HEK293 (cell line): ENCODE measurements at regions not wholly inside any gene's neighbourhood (a gene's known extent, or its start where the extent isn't known, plus 50 kb on each side); places are given as distances from the start of the nearest gene placed in this dataset.

Experiments
- CTCF ChIA-PET: fragments of 350-600 bp; formaldehyde crosslinking; extraction: SDS; loops from one replicate; lab custom pipeline; 2021; ENCODE audit warnings: antibody characterized with exemption; lab: Yijun Ruan, JAX
- POLR2A ChIA-PET: fragments of 300-600 bp; formaldehyde crosslinking; extraction: SDS; loops from one replicate; lab custom pipeline; 2020; ENCODE audit warnings: antibody characterized with exemption, inconsistent platforms; lab: Yijun Ruan, JAX
- H3K27ac ChIP-seq: fragments of 200-500 bp; sonication (Bioruptor generic); 2 replicates; pipeline ENCODE4 v1.5.1; 2014; ENCODE audit warnings: low read depth, low read length, control low read depth, inconsistent platforms; ENCODE audit errors: extremely low read depth
- H3K36me3 ChIP-seq, 2 experiments: fragments of 200-500 bp in 1 of 2; sonication (Bioruptor generic) in 1 of 2; 1 replicate in 1 of 2; 2 replicates in 1 of 2; pipeline ENCODE4 v1.5.1; 2014 to 2017; ENCODE audit warnings: inconsistent platforms in 2 of 2, low read length in 2 of 2; ENCODE audit not compliant: control insufficient read depth in 2 of 2, insufficient read depth in 1 of 2
- H3K4me1 ChIP-seq: fragments of 200-500 bp; sonication (Bioruptor generic); 2 replicates; pipeline ENCODE4 v1.5.1; 2014; ENCODE audit warnings: mild to moderate bottlenecking, low read length, inconsistent platforms; ENCODE audit not compliant: control insufficient read depth, insufficient read depth
- H3K4me3 ChIP-seq: 2 replicates; pipeline ENCODE4 v1.5.1; 2011; ENCODE audit warnings: low read depth, mild to moderate bottlenecking, control low read depth, low read length, moderate library complexity
- H3K9me3 ChIP-seq: fragments of 200-500 bp; sonication (Bioruptor generic); 2 replicates; pipeline ENCODE4 v1.5.1; 2014; ENCODE audit warnings: low read depth, low read length, inconsistent platforms; ENCODE audit not compliant: control insufficient read depth, insufficient read depth
- ATF2 ChIP-seq: fragments of 450-650 bp; formaldehyde crosslinking; IDR thresholded peaks from 2 replicates; pipeline ENCODE4 v1.5.1; 2016; ENCODE audit warnings: missing biosample characterization, missing genetic modification characterization, low read depth
- HIC1 ChIP-seq: fragments of 450-650 bp; formaldehyde crosslinking; IDR thresholded peaks from 2 replicates; pipeline ENCODE4 v1.5.1; 2016; ENCODE audit warnings: missing biosample characterization, missing genetic modification characterization
- HOXD13 ChIP-seq: sonication (generic); formaldehyde crosslinking; IDR thresholded peaks from 2 replicates; pipeline ENCODE4 v1.8.0; 2022; ENCODE audit warnings: missing genetic modification reagents, borderline replicate concordance
- IKZF3 ChIP-seq: fragments of 450-650 bp; IDR thresholded peaks from 2 replicates; pipeline ENCODE4 v1.5.0; 2018; ENCODE audit warnings: missing biosample characterization, mild to moderate bottlenecking, missing genetic modification characterization, moderate library complexity
- REPIN1 ChIP-seq: fragments of 450-650 bp; formaldehyde crosslinking; IDR thresholded peaks from 2 replicates; pipeline ENCODE4 v1.5.1; 2017; ENCODE audit warnings: missing biosample characterization, missing genetic modification characterization, low read depth
- SETDB1 ChIP-seq: IDR thresholded peaks from one replicate; pipeline ENCODE4 v1.6.1; 2017; ENCODE audit warnings: mild to moderate bottlenecking, low read length, moderate library complexity, mixed read lengths; ENCODE audit not compliant: insufficient read length
- ZBTB49 ChIP-seq: fragments of 450-650 bp; formaldehyde crosslinking; IDR thresholded peaks from 2 replicates; pipeline ENCODE4 v1.5.1; 2016; ENCODE audit warnings: missing biosample characterization, missing genetic modification characterization, low read depth
- ZNF138 ChIP-seq: fragments of 450-650 bp; formaldehyde crosslinking; IDR thresholded peaks from 2 replicates; pipeline ENCODE4 v1.5.1; 2016; ENCODE audit warnings: missing biosample characterization, missing genetic modification characterization, borderline replicate concordance
- ZNF18 ChIP-seq: fragments of 450-650 bp; formaldehyde crosslinking; IDR thresholded peaks from 2 replicates; pipeline ENCODE4 v1.5.1; 2016; ENCODE audit warnings: missing biosample characterization, missing genetic modification characterization
- ZNF211 ChIP-seq: fragments of 450-650 bp; formaldehyde crosslinking; IDR thresholded peaks from 2 replicates; pipeline ENCODE4 v1.5.1; 2016; ENCODE audit warnings: low read depth, missing biosample characterization, missing genetic modification characterization
- ZNF223 ChIP-seq: fragments of 450-650 bp; formaldehyde crosslinking; IDR thresholded peaks from 2 replicates; pipeline ENCODE4 v1.5.1; 2016; ENCODE audit warnings: missing biosample characterization, missing genetic modification characterization
- ZNF23 ChIP-seq: fragments of 450-650 bp; formaldehyde crosslinking; IDR thresholded peaks from 2 replicates; pipeline ENCODE4 v1.5.1; 2016; ENCODE audit warnings: missing biosample characterization, missing genetic modification characterization, borderline replicate concordance
- ZNF24 ChIP-seq: fragments of 450-650 bp; formaldehyde crosslinking; IDR thresholded peaks from 2 replicates; pipeline ENCODE4 v1.5.1; 2016; ENCODE audit warnings: missing biosample characterization, missing genetic modification characterization
- ZNF324 ChIP-seq: fragments of 450-650 bp; formaldehyde crosslinking; IDR thresholded peaks from 2 replicates; pipeline ENCODE4 v1.5.1; 2016; ENCODE audit warnings: missing biosample characterization, missing genetic modification characterization
- ZNF426 ChIP-seq: fragments of 450-650 bp; formaldehyde crosslinking; IDR thresholded peaks from 2 replicates; pipeline ENCODE4 v1.5.1; 2017; ENCODE audit warnings: missing biosample characterization, missing genetic modification characterization, mild to moderate bottlenecking, inconsistent platforms, moderate library complexity
- ZNF530 ChIP-seq: fragments of 450-650 bp; formaldehyde crosslinking; IDR thresholded peaks from 2 replicates; pipeline ENCODE4 v1.5.1; 2016; ENCODE audit warnings: low read depth, missing biosample characterization, missing genetic modification characterization
- ZNF585B ChIP-seq: fragments of 450-650 bp; formaldehyde crosslinking; IDR thresholded peaks from 2 replicates; pipeline ENCODE4 v1.5.1; 2016; ENCODE audit warnings: missing biosample characterization, missing genetic modification characterization
- ZNF704 ChIP-seq: fragments of 450-650 bp; formaldehyde crosslinking; IDR thresholded peaks from 2 replicates; pipeline ENCODE4 v1.5.1; 2016; ENCODE audit warnings: missing biosample characterization, missing genetic modification characterization
- ZNF791 ChIP-seq: fragments of 450-650 bp; formaldehyde crosslinking; IDR thresholded peaks from 2 replicates; pipeline ENCODE4 v1.5.1; 2016; ENCODE audit warnings: missing biosample characterization, missing genetic modification characterization
- ZSCAN30 ChIP-seq: fragments of 450-650 bp; IDR thresholded peaks from 2 replicates; pipeline ENCODE4 v1.5.1; 2018; ENCODE audit warnings: missing biosample characterization, mild to moderate bottlenecking, missing genetic modification characterization, moderate library complexity

GRCh38 chr16:61007694-61008093, 1028.5 kb downstream of the CDH8 start (continued):
- TF ChIP-seq ZNF704 (tag by site-specific recombination) = no peak
- no peak for TF ChIP-seq ZNF324 (tag by site-specific recombination)
- TF ChIP-seq REPIN1 = no peak
- TF ChIP-seq, all 188 proteins: peak for 0

GRCh38 chr16:61005952-61006351, 1030.3 kb downstream of the CDH8 start:
- H3K27ac ChIP-seq = no peak overlapping the region
- H3K9me3 ChIP-seq = no peaks in the 10 kb centered on the region
- no peak for TF ChIP-seq ZNF211 (tag by site-specific recombination)
- TF ChIP-seq ZNF530 = no peak
- TF ChIP-seq ZNF18 = no peak
- no peak for TF ChIP-seq ZNF426 (tag by site-specific recombination)
- TF ChIP-seq ZNF138 (tag by site-specific recombination) = no peak
- TF ChIP-seq ZBTB49 (tag by site-specific recombination) = no peak
- no peak for TF ChIP-seq ZNF24 (tag by site-specific recombination)
- no peak for TF ChIP-seq ZSCAN30 (tag by site-specific recombination)
- TF ChIP-seq IKZF3 (tag by site-specific recombination) = no peak
- TF ChIP-seq ZNF223 (tag by site-specific recombination) = no peak
- no peak for TF ChIP-seq HIC1 (tag by site-specific recombination)
- TF ChIP-seq ZNF791 (tag by site-specific recombination) = no peak
- TF ChIP-seq ZNF23 (tag by site-specific recombination) = no peak
- TF ChIP-seq ZNF585B = no peak
- no peak for TF ChIP-seq ATF2 (tag by site-specific recombination)
- TF ChIP-seq HOXD13 (CRISPR knock-in tag) = no peak
- no peak for TF ChIP-seq SETDB1
- ChIA-PET CTCF (interaction anchor here (0.5 kb wide), 1 partner anchor 87 kb away, joined by 3 read pairs; no protein-coding TSS in a partner anchor), POLR2A (no interaction called here)
- no peak overlapping the region for H3K4me3 ChIP-seq
- no peaks in the 10 kb centered on the region for H3K4me1 ChIP-seq
- no peaks in the 10 kb centered on the region for H3K36me3 ChIP-seq
